ENCODE measurements at regions not wholly inside any gene's neighbourhood (a gene's known extent, or its start where the extent isn't known, plus 50 kb on each side); places are given as distances from the start of the nearest gene placed in this dataset.

DNA sequence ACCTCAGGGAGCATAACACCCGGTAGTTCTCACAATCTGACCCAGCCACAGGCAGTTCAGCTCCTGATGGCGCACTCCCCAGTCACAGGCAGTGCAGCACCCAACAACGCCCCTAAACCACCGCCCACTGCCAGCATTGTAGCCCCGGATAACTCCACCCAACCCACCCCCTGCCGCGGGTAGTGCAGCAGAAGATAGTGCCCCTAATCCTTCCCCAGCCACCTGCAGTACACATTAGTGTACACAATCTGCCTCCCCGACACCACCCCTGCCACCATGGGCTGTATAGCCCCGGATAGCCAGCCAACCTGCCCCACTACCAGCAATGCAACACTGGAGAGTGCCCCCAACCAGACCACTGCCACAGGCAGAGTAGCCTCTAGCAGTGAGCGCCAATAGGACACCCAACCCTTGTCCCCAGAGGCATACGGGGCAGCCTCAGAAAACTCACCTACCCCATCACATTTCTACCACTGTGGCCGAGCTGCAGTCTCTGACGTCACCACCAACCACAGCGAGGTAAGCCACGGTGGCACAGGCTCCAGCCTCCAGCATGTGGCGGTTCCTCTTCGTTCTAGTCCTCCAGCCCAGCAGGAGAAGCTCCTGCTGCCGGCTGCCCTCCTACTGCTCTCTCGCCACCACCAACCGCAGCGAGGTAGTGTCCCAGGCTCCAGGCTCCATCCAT lies 877.3 kb downstream of the KCNJ18 start:
- H3K9me3 ChIP-seq (replicated peaks in 1 of 2; ENCODE audit: control insufficient read depth in 1 of 2, insufficient read depth in 1 of 2, low read length in 2 of 2), result peaks cover 24 to 28% of the 10 kb centered on the region in 2 donors
- H3K36me3 Mint-ChIP-seq, result no peaks in the 10 kb centered on the region
- H3K4me1 Mint-ChIP-seq, result no peaks in the 10 kb centered on the region
- no peaks in the 10 kb centered on the region for H3K4me1 ChIP-seq (ENCODE audit: control insufficient read depth in 1 of 2, insufficient read depth in 2 of 2, low read length in 2 of 2)
- no peak overlapping the region for H2AFZ ChIP-seq (ENCODE audit: insufficient read depth, low read depth, low read length, poor library complexity, severe bottlenecking)
- H3K27ac Mint-ChIP-seq, result no peak overlapping the region
- no peaks in the 10 kb centered on the region for H3K79me2 ChIP-seq (ENCODE audit: insufficient read depth, low read length)
- H3K9ac ChIP-seq (ENCODE audit: insufficient read depth, low read length, poor library complexity, severe bottlenecking), result no peak overlapping the region
- H3K4me2 ChIP-seq (replicated peaks; ENCODE audit: extremely low read depth, low read length, poor library complexity, severe bottlenecking), result no peak overlapping the region
- H3K27ac ChIP-seq (ENCODE audit: low read depth in 1 of 2, low read length in 2 of 2), result no peak overlapping the region
- intact Hi-C loops (cut with micrococcal nuclease), result no loop called here
- TF ChIP-seq, protein P1, sequence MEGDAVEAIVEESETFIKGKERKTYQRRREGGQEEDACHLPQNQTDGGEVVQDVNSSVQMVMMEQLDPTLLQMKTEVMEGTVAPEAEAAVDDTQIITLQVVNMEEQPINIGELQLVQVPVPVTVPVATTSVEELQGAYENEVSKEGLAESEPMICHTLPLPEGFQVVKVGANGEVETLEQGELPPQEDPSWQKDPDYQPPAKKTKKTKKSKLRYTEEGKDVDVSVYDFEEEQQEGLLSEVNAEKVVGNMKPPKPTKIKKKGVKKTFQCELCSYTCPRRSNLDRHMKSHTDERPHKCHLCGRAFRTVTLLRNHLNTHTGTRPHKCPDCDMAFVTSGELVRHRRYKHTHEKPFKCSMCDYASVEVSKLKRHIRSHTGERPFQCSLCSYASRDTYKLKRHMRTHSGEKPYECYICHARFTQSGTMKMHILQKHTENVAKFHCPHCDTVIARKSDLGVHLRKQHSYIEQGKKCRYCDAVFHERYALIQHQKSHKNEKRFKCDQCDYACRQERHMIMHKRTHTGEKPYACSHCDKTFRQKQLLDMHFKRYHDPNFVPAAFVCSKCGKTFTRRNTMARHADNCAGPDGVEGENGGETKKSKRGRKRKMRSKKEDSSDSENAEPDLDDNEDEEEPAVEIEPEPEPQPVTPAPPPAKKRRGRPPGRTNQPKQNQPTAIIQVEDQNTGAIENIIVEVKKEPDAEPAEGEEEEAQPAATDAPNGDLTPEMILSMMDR (IDR thresholded peaks at IDR 0.05), result no peak
- H3K4me3 Mint-ChIP-seq, result no peak overlapping the region
- no peaks in the 10 kb centered on the region for H3K36me3 ChIP-seq (replicated peaks in 1 of 2; ENCODE audit: control insufficient read depth in 1 of 2, insufficient read depth in 2 of 2, low read length in 2 of 2)
- H4K20me1 ChIP-seq (ENCODE audit: insufficient read depth, low read length), result no peaks in the 10 kb centered on the region
- H3K27me3 ChIP-seq (ENCODE audit: control insufficient read depth in 2 of 2, insufficient read depth in 2 of 2, low read length in 2 of 2), result no peaks in the 10 kb centered on the region
- WGBS (ENCODE audit: insufficient coverage), result 89% methylated on average over 20 of the region's 21 CpGs
- no peak for DNase-seq
- no peak overlapping the region for H3K4me3 ChIP-seq (replicated peaks in 1 of 3; ENCODE audit: low read depth in 2 of 3, low read length in 3 of 3)
- peaks cover 13 to 30% (median 30%) of the 10 kb centered on the region in 7 donors for H3K9me3 Mint-ChIP-seq
- peaks cover 0 to 1% (median 1%) of the 10 kb centered on the region in 3 donors for H3K27me3 Mint-ChIP-seq (ENCODE audit: low read depth in 3 of 3)

DNA sequence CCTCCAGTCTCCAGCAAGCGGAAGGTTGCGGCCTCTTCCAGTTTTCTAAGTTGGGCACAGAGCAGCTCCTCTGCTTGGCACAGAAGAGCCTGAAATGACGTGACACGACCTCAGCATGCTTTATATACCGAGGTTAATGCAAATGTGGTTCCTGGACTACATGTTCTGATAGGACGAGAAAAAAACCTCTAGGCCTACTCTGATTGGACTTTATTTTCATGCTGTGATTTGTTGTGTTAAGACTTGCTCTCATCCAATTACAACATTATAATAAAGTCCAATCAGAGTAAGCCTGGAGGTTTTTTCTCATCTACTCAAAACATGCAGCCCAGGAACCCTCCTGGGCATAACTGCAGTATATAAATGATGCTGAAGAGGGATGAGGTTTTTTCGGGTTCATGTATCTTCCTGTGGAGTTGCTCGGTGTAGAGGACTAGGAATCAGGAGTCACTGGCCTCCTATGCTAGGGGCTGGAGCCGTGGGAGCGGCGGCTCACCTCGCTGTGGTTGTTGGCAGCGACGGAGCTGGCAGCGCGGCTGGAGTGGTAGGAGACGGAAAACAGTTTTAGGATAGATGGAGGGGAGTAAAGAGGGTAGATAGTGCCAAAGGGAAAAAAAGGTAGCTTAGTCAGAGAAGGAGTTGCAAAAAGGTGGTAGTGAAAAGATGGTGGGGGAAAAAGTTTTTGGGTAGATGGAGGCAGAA lies 878.0 kb downstream of the KCNJ18 start:
- Histone ChIP-seq H3K4me2 (replicated peaks; ENCODE audit: extremely low read depth, low read length, poor library complexity, severe bottlenecking) (no peak overlapping the region), H3K79me2 (ENCODE audit: insufficient read depth, low read length) (no peaks in the 10 kb centered on the region), H3K9ac (ENCODE audit: insufficient read depth, low read length, poor library complexity, severe bottlenecking) (no peak overlapping the region), H3K9me3 (replicated peaks in 1 of 2; ENCODE audit: control insufficient read depth in 1 of 2, insufficient read depth in 1 of 2, low read length in 2 of 2) (peaks cover 24 to 28% of the 10 kb centered on the region in 2 donors), H3K4me1 (ENCODE audit: control insufficient read depth in 1 of 2, insufficient read depth in 2 of 2, low read length in 2 of 2) (no peaks in the 10 kb centered on the region), H3K27me3 (ENCODE audit: control insufficient read depth in 2 of 2, insufficient read depth in 2 of 2, low read length in 2 of 2) (no peaks in the 10 kb centered on the region), H2AFZ (ENCODE audit: insufficient read depth, low read depth, low read length, poor library complexity, severe bottlenecking) (no peak overlapping the region), H3K36me3 (replicated peaks in 1 of 2; ENCODE audit: control insufficient read depth in 1 of 2, insufficient read depth in 2 of 2, low read length in 2 of 2) (no peaks in the 10 kb centered on the region), H3K27ac (ENCODE audit: low read depth in 1 of 2, low read length in 2 of 2) (no peak overlapping the region), H4K20me1 (ENCODE audit: insufficient read depth, low read length) (no peaks in the 10 kb centered on the region), H3K4me3 (replicated peaks in 1 of 3; ENCODE audit: low read depth in 2 of 3, low read length in 3 of 3) (no peak overlapping the region)
- WGBS (ENCODE audit: insufficient coverage), result 70% methylated on average over 13 of the region's 17 CpGs
- Mint-ChIP-seq H3K36me3 (no peaks in the 10 kb centered on the region), H3K27ac (no peak overlapping the region), H3K4me3 (no peak overlapping the region), H3K9me3 (peaks cover 13 to 30% (median 30%) of the 10 kb centered on the region in 7 donors), H3K27me3 (ENCODE audit: low read depth in 3 of 3) (peaks cover 0 to 1% (median 1%) of the 10 kb centered on the region in 3 donors), H3K4me1 (no peaks in the 10 kb centered on the region)
- intact Hi-C loops (cut with micrococcal nuclease), result no loop called here
- DNase-seq, result no peak
- TF ChIP-seq, protein P1 (IDR thresholded peaks at IDR 0.05), result no peak

All from CD14-positive monocyte (primary cell).